ENCODE measurements at regions not wholly inside any gene's neighbourhood (a gene's known extent, or its start where the extent isn't known, plus 50 kb on each side); places are given as distances from the start of the nearest gene placed in this dataset.

- TF ChIP-seq GATA2 (IDR thresholded peaks at IDR 0.05; ENCODE audit: low read depth, low read length), result no peak
- TF ChIP-seq GATA3 (IDR thresholded peaks at IDR 0.05; ENCODE audit: low read depth, low read length), result no peak
These were observed 880.6 kb upstream of the LRATD1 start for GRCh38 chr2:13751955-13752354.

All from SH-SY5Y (cell line).